ENCODE measurements at regions not wholly inside any gene's neighbourhood (a gene's known extent, or its start where the extent isn't known, plus 50 kb on each side); places are given as distances from the start of the nearest gene placed in this dataset.
"Not testable (repeated sequence)": the region's sequence is repeated elsewhere in the genome, so short reads cannot be mapped to it uniquely, and the experiment has no call there.

GRCh38 chr2:88880441-88880953, 189.0 kb downstream of the RPIA start:
- H3K27ac ChIP-seq (ENCODE audit: low read length), result no peak overlapping the region
- peak; percentile 18 for DNase-seq (ENCODE audit: low read depth, low spot score)
- H3K36me3 ChIP-seq (ENCODE audit: control insufficient read depth, insufficient read depth, low read length), result no peaks in the 10 kb centered on the region
- H3K9me3 ChIP-seq (ENCODE audit: control insufficient read depth, insufficient read depth, low read length), result no peaks in the 10 kb centered on the region
- no peaks in the 10 kb centered on the region for H3K27me3 ChIP-seq (ENCODE audit: control insufficient read depth, insufficient read depth, low read length)
- H3K4me1 ChIP-seq (ENCODE audit: control insufficient read depth, insufficient read depth, low read length), result no peaks in the 10 kb centered on the region
- no peak overlapping the region for H3K4me3 ChIP-seq (ENCODE audit: low read length)
- no CpG with 5 or more reads among the region's 11 CpGs for WGBS (ENCODE audit: insufficient coverage, insufficient read length)

GRCh38 chr2:88885275-88885674, 193.8 kb downstream of the RPIA start:
- no peaks in the 10 kb centered on the region for H3K36me3 ChIP-seq (ENCODE audit: control insufficient read depth, insufficient read depth, low read length)
- no peaks in the 10 kb centered on the region for H3K9me3 ChIP-seq (ENCODE audit: control insufficient read depth, insufficient read depth, low read length)
- WGBS (ENCODE audit: insufficient coverage, insufficient read length), result no CpG with 5 or more reads among the region's 3 CpGs
- DNase-seq (ENCODE audit: low read depth, low spot score), result no peak
- H3K4me3 ChIP-seq (ENCODE audit: low read length), result no peak overlapping the region
- no peak overlapping the region for H3K27ac ChIP-seq (ENCODE audit: low read length)
- H3K4me1 ChIP-seq (ENCODE audit: control insufficient read depth, insufficient read depth, low read length), result no peaks in the 10 kb centered on the region
- H3K27me3 ChIP-seq (ENCODE audit: control insufficient read depth, insufficient read depth, low read length), result no peaks in the 10 kb centered on the region

DNA sequence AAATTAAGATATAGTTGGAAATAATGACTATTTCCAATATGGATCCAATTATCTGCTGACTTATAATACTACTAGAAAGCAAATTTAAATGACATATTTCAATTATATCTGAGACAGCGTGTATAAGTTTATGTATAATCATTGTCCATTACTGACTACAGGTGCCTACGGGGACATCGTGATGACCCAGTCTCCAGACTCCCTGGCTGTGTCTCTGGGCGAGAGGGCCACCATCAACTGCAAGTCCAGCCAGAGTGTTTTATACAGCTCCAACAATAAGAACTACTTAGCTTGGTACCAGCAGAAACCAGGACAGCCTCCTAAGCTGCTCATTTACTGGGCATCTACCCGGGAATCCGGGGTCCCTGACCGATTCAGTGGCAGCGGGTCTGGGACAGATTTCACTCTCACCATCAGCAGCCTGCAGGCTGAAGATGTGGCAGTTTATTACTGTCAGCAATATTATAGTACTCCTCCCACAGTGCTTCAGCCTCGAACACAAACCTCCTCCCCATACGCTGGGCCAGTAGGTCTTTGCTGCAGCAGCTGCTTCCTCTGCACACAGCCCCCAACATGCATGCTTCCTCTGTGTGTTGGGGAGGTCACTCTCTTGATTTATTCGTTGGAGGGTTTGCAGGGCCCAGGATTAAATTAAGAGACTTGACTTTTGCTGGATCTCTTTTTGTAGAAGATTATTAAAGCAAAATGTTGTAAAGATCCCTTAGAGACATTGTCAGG, 194.4 kb downstream of the RPIA start:
- no CpG with 5 or more reads among the region's 11 CpGs for WGBS (ENCODE audit: insufficient coverage, insufficient read length)
- Histone ChIP-seq H3K9me3 (ENCODE audit: control insufficient read depth, insufficient read depth, low read length) (no peaks in the 10 kb centered on the region), H3K27me3 (ENCODE audit: control insufficient read depth, insufficient read depth, low read length) (no peaks in the 10 kb centered on the region), H3K36me3 (ENCODE audit: control insufficient read depth, insufficient read depth, low read length) (no peaks in the 10 kb centered on the region), H3K27ac (ENCODE audit: low read length) (no peak overlapping the region), H3K4me3 (ENCODE audit: low read length) (no peak overlapping the region), H3K4me1 (ENCODE audit: control insufficient read depth, insufficient read depth, low read length) (no peaks in the 10 kb centered on the region)
- DNase-seq (ENCODE audit: low read depth, low spot score), result no peak

DNA sequence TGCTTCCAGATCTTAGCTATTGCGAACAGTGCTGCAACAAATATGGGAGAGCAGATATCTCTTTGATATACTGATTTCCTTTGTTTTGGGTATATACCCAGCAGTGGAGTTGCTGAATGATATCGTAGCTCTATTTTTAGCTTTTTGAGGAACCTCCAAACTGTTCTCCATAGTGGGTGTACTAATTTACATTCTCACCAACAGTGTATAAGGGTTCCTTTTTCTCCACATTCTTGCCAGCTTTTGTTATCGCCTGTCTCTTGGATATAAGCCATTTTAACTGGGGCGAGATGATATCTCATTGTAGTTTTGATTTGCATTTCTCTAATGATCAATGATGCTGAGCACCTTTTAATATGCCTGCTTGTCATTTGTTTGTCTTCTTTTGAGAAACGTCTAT, 196.0 kb downstream of the RPIA start:
- not testable (repeated sequence) for H3K27ac ChIP-seq (ENCODE audit: low read length); H3K4me3 ChIP-seq (ENCODE audit: low read length); H3K4me1 ChIP-seq (ENCODE audit: control insufficient read depth, insufficient read depth, low read length); H3K9me3 ChIP-seq (ENCODE audit: control insufficient read depth, insufficient read depth, low read length); DNase-seq (ENCODE audit: low read depth, low spot score); H3K27me3 ChIP-seq (ENCODE audit: control insufficient read depth, insufficient read depth, low read length); H3K36me3 ChIP-seq (ENCODE audit: control insufficient read depth, insufficient read depth, low read length)
- no CpG with 5 or more reads among the region's 5 CpGs for WGBS (ENCODE audit: insufficient coverage, insufficient read length)

DNA sequence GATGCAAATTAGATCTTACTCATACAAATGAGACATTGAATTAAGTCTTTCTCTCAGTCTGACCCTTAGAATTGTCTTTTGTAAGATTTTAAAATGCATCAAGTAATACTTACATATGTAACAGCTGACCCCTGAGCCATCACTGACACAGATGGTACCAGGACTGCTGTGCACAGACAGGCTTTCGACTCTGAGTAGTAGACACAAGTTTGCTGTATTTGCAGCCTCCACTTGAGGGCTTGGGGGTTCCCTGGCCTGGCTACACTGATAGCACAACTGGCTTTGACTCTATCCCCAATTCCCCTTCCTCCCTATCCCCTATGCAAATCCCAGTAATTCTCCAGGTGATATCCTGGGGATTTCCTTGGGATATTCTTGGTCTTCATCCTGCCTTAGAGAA, 200.7 kb downstream of the RPIA start:
- no peaks in the 10 kb centered on the region for H3K36me3 ChIP-seq (ENCODE audit: control insufficient read depth, insufficient read depth, low read length)
- H3K27ac ChIP-seq (ENCODE audit: low read length), result no peak overlapping the region
- no peaks in the 10 kb centered on the region; the same call in 1 of the 2 replicates for H3K9me3 ChIP-seq (ENCODE audit: control insufficient read depth, insufficient read depth, low read length)
- H3K27me3 ChIP-seq (ENCODE audit: control insufficient read depth, insufficient read depth, low read length), result no peaks in the 10 kb centered on the region
- no peak overlapping the region for H3K4me3 ChIP-seq (ENCODE audit: low read length)
- H3K4me1 ChIP-seq (ENCODE audit: control insufficient read depth, insufficient read depth, low read length), result no peaks in the 10 kb centered on the region
- DNase-seq (ENCODE audit: low read depth, low spot score), result no peak
- WGBS (ENCODE audit: insufficient coverage, insufficient read length), result no CpG with 5 or more reads among the region's 1 CpG

- no peak for DNase-seq (ENCODE audit: low read depth, low spot score)
Observed at GRCh38 chr2:88892788-88893187, 201.3 kb downstream of the RPIA start.

GRCh38 chr2:88896971-88897370, 205.5 kb downstream of the RPIA start:
- Histone ChIP-seq H3K36me3 (ENCODE audit: control insufficient read depth, insufficient read depth, low read length) (no peaks in the 10 kb centered on the region), H3K9me3 (ENCODE audit: control insufficient read depth, insufficient read depth, low read length) (no peaks in the 10 kb centered on the region; the same call in 1 of the 2 replicates), H3K27ac (ENCODE audit: low read length) (no peak overlapping the region), H3K4me3 (ENCODE audit: low read length) (no peak overlapping the region), H3K4me1 (ENCODE audit: control insufficient read depth, insufficient read depth, low read length) (no peaks in the 10 kb centered on the region), H3K27me3 (ENCODE audit: control insufficient read depth, insufficient read depth, low read length) (no peaks in the 10 kb centered on the region)
- DNase-seq (ENCODE audit: low read depth, low spot score), result no peak
- WGBS (ENCODE audit: insufficient coverage, insufficient read length), result no CpG with 5 or more reads among the region's 1 CpG

More at GRCh38 chr2:88892788-88893187, 201.3 kb downstream of the RPIA start:
- Histone ChIP-seq H3K27me3 (ENCODE audit: control insufficient read depth, insufficient read depth, low read length) (no peaks in the 10 kb centered on the region), H3K27ac (ENCODE audit: low read length) (no peak overlapping the region), H3K9me3 (ENCODE audit: control insufficient read depth, insufficient read depth, low read length) (no peaks in the 10 kb centered on the region; the same call in 1 of the 2 replicates), H3K36me3 (ENCODE audit: control insufficient read depth, insufficient read depth, low read length) (no peaks in the 10 kb centered on the region), H3K4me1 (ENCODE audit: control insufficient read depth, insufficient read depth, low read length) (no peaks in the 10 kb centered on the region), H3K4me3 (ENCODE audit: low read length) (no peak overlapping the region)
- no CpG with 5 or more reads among the region's 4 CpGs for WGBS (ENCODE audit: insufficient coverage, insufficient read length)

GRCh38 chr2:88897715-88898114, 206.2 kb downstream of the RPIA start:
- no peak for DNase-seq (ENCODE audit: low read depth, low spot score)
- no CpG with 5 or more reads among the region's 1 CpG for WGBS (ENCODE audit: insufficient coverage, insufficient read length)
- Histone ChIP-seq H3K4me3 (ENCODE audit: low read length) (no peak overlapping the region), H3K4me1 (ENCODE audit: control insufficient read depth, insufficient read depth, low read length) (no peaks in the 10 kb centered on the region), H3K27ac (ENCODE audit: low read length) (no peak overlapping the region), H3K9me3 (ENCODE audit: control insufficient read depth, insufficient read depth, low read length) (no peaks in the 10 kb centered on the region; the same call in 1 of the 2 replicates), H3K27me3 (ENCODE audit: control insufficient read depth, insufficient read depth, low read length) (no peaks in the 10 kb centered on the region), H3K36me3 (ENCODE audit: control insufficient read depth, insufficient read depth, low read length) (no peaks in the 10 kb centered on the region)

- H3K27me3 ChIP-seq (ENCODE audit: control insufficient read depth, insufficient read depth, low read length), result no peaks in the 10 kb centered on the region
- no peak for DNase-seq (ENCODE audit: low read depth, low spot score)
- WGBS (ENCODE audit: insufficient coverage, insufficient read length), result no CpG with 5 or more reads among the region's 2 CpGs
- no peaks in the 10 kb centered on the region for H3K4me1 ChIP-seq (ENCODE audit: control insufficient read depth, insufficient read depth, low read length)
- H3K36me3 ChIP-seq (ENCODE audit: control insufficient read depth, insufficient read depth, low read length), result no peaks in the 10 kb centered on the region
- H3K9me3 ChIP-seq (ENCODE audit: control insufficient read depth, insufficient read depth, low read length), result no peaks in the 10 kb centered on the region
- no peak overlapping the region for H3K4me3 ChIP-seq (ENCODE audit: low read length)
- H3K27ac ChIP-seq (ENCODE audit: low read length), result no peak overlapping the region
Observed at GRCh38 chr2:88903749-88904353, 212.4 kb downstream of the RPIA start.

GRCh38 chr2:88913280-88913679, 221.8 kb downstream of the RPIA start:
- Histone ChIP-seq H3K27ac (ENCODE audit: low read length) (no peak overlapping the region), H3K9me3 (ENCODE audit: control insufficient read depth, insufficient read depth, low read length) (no peaks in the 10 kb centered on the region), H3K27me3 (ENCODE audit: control insufficient read depth, insufficient read depth, low read length) (no peaks in the 10 kb centered on the region), H3K36me3 (ENCODE audit: control insufficient read depth, insufficient read depth, low read length) (no peaks in the 10 kb centered on the region), H3K4me3 (ENCODE audit: low read length) (no peak overlapping the region), H3K4me1 (ENCODE audit: control insufficient read depth, insufficient read depth, low read length) (no peaks in the 10 kb centered on the region)
- no peak for DNase-seq (ENCODE audit: low read depth, low spot score)

All from iPS DF 6.9 (cell line).